B cell (primary cell): ENCODE measurements at regions not wholly inside any gene's neighbourhood (a gene's known extent, or its start where the extent isn't known, plus 50 kb on each side); places are given as distances from the start of the nearest gene placed in this dataset.

Experiments
- ATAC-seq: fragments of 200-7000 bp; cut with Tn5 transposase; one replicate; pipeline ENCODE4 v1.10.0; 2021; ENCODE audit warnings: low read depth, mild to moderate bottlenecking, moderate number of reproducible peaks, moderate library complexity
- CTCF ChIA-PET: fragments of 350-600 bp; sonication (Branson Sonifier 250); formaldehyde crosslinking; loops from one replicate; lab custom pipeline; 2021; ENCODE audit warnings: antibody characterized with exemption, inconsistent platforms; lab: Charles Lee
- POLR2A ChIA-PET: fragments of 350-600 bp; sonication (Branson Sonifier 250); formaldehyde crosslinking; loops from one replicate; lab custom pipeline; 2021; ENCODE audit warnings: antibody characterized with exemption; lab: Charles Lee
- DNase-seq: peaks from one replicate; pipeline ENCODE4 v3.0.0; 2013
- H2AFZ ChIP-seq: 2 replicates; pipeline ENCODE4 v1.6.1; 2012; ENCODE audit warnings: mild to moderate bottlenecking, low read depth, low read length; ENCODE audit not compliant: insufficient read depth, poor library complexity, severe bottlenecking
- H3K27ac ChIP-seq, 2 donors: 1 replicate in 1 of 2; 2 replicates in 1 of 2; pipeline ENCODE4 v1.5.1; 2012 to 2013; ENCODE audit warnings: low read length in 2 of 2, mild to moderate bottlenecking in 2 of 2, moderate library complexity in 1 of 2
- H3K27me3 ChIP-seq, 4 experiments: fragments of 200-600 bp in 1 of 4; sonication (generic) in 1 of 4; replicated peaks in 1 of 4; 1 replicate in 2 of 4; 2 replicates in 2 of 4; pipeline versions ENCODE4 v1.6.1 to v1.7.0; 2013 to 2016; ENCODE audit warnings: low read length in 3 of 4, mild to moderate bottlenecking in 2 of 4, mixed read lengths in 1 of 4, moderate library complexity in 1 of 4; ENCODE audit not compliant: insufficient read depth in 4 of 4, control insufficient read depth in 3 of 4; ENCODE audit errors: control extremely low read depth in 1 of 4
- H3K36me3 ChIP-seq, 2 experiments: replicated peaks in 1 of 2; 1 replicate in 1 of 2; 2 replicates in 1 of 2; pipeline versions ENCODE4 v1.6.1 to v1.7.1; 2013; ENCODE audit warnings: low read length in 1 of 2; ENCODE audit not compliant: insufficient read depth in 2 of 2, control insufficient read depth in 1 of 2; ENCODE audit errors: control extremely low read depth in 1 of 2, extremely low read depth in 1 of 2
- H3K4me1 ChIP-seq, 2 donors: fragments of 200-600 bp in 1 of 2; sonication (generic) in 1 of 2; 1 replicate in 1 of 2; 2 replicates in 1 of 2; pipeline versions ENCODE4 v1.5.1 to v1.6.1; 2013 to 2017; ENCODE audit warnings: low read length in 2 of 2; ENCODE audit not compliant: control insufficient read depth in 2 of 2, insufficient read depth in 2 of 2
- H3K4me2 ChIP-seq: replicated peaks from 2 replicates; pipeline ENCODE3; 2012; ENCODE audit warnings: mild to moderate bottlenecking, low read depth, low read length; ENCODE audit not compliant: poor library complexity, severe bottlenecking
- H3K4me3 ChIP-seq, 5 experiments: fragments of 200-600 bp in 1 of 5; sonication (generic) in 1 of 5; 1 replicate in 3 of 5; 2 replicates in 2 of 5; pipeline versions ENCODE4 v1.5.1 to v1.7.0; 2011 to 2016; ENCODE audit warnings: low read length in 4 of 5, mild to moderate bottlenecking in 4 of 5, low read depth in 2 of 5, control low read depth in 1 of 5, moderate library complexity in 1 of 5; ENCODE audit not compliant: insufficient read depth in 1 of 5; ENCODE audit errors: control extremely low read depth in 1 of 5, extremely low read depth in 1 of 5
- H3K79me2 ChIP-seq: fragments of 200-600 bp; sonication (generic); one replicate; pipeline ENCODE4 v1.6.0; 2016; ENCODE audit warnings: low read length; ENCODE audit not compliant: control insufficient read depth, insufficient read depth
- H3K9ac ChIP-seq: fragments of 200-600 bp; sonication (generic); 2 replicates; pipeline ENCODE4 v1.6.1; 2017; ENCODE audit warnings: mild to moderate bottlenecking, low read length, moderate library complexity
- H3K9me3 ChIP-seq, 3 donors: one replicate each; pipeline versions ENCODE4 v1.6.1 to v1.7.1; 2013; ENCODE audit warnings: low read length in 2 of 3; ENCODE audit not compliant: control insufficient read depth in 2 of 3, insufficient read depth in 1 of 3; ENCODE audit errors: control extremely low read depth in 1 of 3
- H4K20me1 ChIP-seq: 2 replicates; pipeline ENCODE4 v1.6.0; 2012; ENCODE audit warnings: mild to moderate bottlenecking, low read length; ENCODE audit not compliant: insufficient read depth, control insufficient read depth, poor library complexity, severe bottlenecking
- H3K27ac Mint-ChIP-seq: one replicate; pipeline ENCODE4 v1.8.0; 2021; ENCODE audit warnings: mixed read lengths
- H3K27me3 Mint-ChIP-seq: one replicate; pipeline ENCODE4 v1.8.0; 2021; ENCODE audit warnings: mixed read lengths
- H3K4me1 Mint-ChIP-seq: one replicate; pipeline ENCODE4 v1.8.0; 2021; ENCODE audit warnings: mixed read lengths
- H3K4me3 Mint-ChIP-seq: one replicate; pipeline ENCODE4 v1.8.0; 2021; ENCODE audit warnings: mixed read lengths
- H3K9me3 Mint-ChIP-seq: one replicate; pipeline ENCODE4 v1.8.0; 2022; ENCODE audit warnings: mixed read lengths; ENCODE audit not compliant: insufficient read depth
- CTCF ChIP-seq: fragments of 200-600 bp; IDR thresholded peaks from one replicate; pipeline ENCODE4 v1.8.0; 2022; ENCODE audit warnings: antibody characterized with exemption, mild to moderate bottlenecking
- EZH2 ChIP-seq: IDR thresholded peaks from 2 replicates; pipeline ENCODE4 v1.6.1; 2012; ENCODE audit warnings: borderline replicate concordance, low read depth, mild to moderate bottlenecking, moderate library complexity, low read length; ENCODE audit not compliant: insufficient read depth, poor library complexity, severe bottlenecking
- WGBS: methylation state at CpG from one replicate; pipeline ENCODE4 v1.1.5; 2013; ENCODE audit warnings: missing lambda C conversion rate; ENCODE audit not compliant: insufficient coverage; 5-methylcytosine and 5-hydroxymethylcytosine counted together
- intact Hi-C: fragments of 100-400 bp; cut with micrococcal nuclease; formaldehyde crosslinking; loops from one replicate; pipeline ENCODE4 v1.10.0; 2022

- Histone ChIP-seq H4K20me1 (no peaks in the 10 kb centered on the region), H3K9me3 (no peaks in the 10 kb centered on the region), H3K27me3 (no peaks in the 10 kb centered on the region), H3K27ac (no peak overlapping the region), H2AFZ (no peak overlapping the region), H3K4me1 (peaks cover 14 to 20% of the 10 kb centered on the region in 2 donors), H3K9ac (no peak overlapping the region), H3K36me3 (no peaks in the 10 kb centered on the region), H3K4me3 (no peak overlapping the region), H3K4me2 (no peak overlapping the region), H3K79me2 (no peaks in the 10 kb centered on the region)
- Mint-ChIP-seq H3K4me3 (no peak overlapping the region), H3K4me1 (peaks cover 22% of the 10 kb centered on the region), H3K9me3 (peaks cover 2% of the 10 kb centered on the region), H3K27me3 (no peaks in the 10 kb centered on the region), H3K27ac (no peak overlapping the region)
- intact Hi-C loops: loop anchor here (2.0 to 5.0 kb wide), 2 partner anchors 29 to 1783 kb away; no protein-coding TSS in a partner anchor
- ATAC-seq (no peak), DNase-seq (no peak)
- CTCF ChIA-PET: interaction anchor here (0.7 to 7.0 kb wide), 15 partner anchors 11 to 1197 kb away, joined by 3 to 56 read pairs (median 5); a partner anchor contains a TSS
- POLR2A ChIA-PET: interaction anchor here (1.5 kb wide), 1 partner anchor 13 kb away, joined by 3 read pairs; a partner anchor contains a TSS
- TF ChIP-seq EZH2: no peak
- TF ChIP-seq CTCF: no peak
- no CpG with 5 or more reads among the region's 2 CpGs for WGBS
These were observed 87.8 kb upstream of the PRSS16 start for GRCh38 chr6:27159725-27160124.

GRCh38 chr6:27161115-27161514 is 86.4 kb upstream of the PRSS16 start:
- Mint-ChIP-seq H3K4me1 (peaks cover 16% of the 10 kb centered on the region), H3K4me3 (no peak overlapping the region), H3K27ac (no peak overlapping the region), H3K27me3 (no peaks in the 10 kb centered on the region), H3K9me3 (peaks cover 2% of the 10 kb centered on the region)
- H3K9ac ChIP-seq: no peak overlapping the region
- H3K36me3 ChIP-seq: no peaks in the 10 kb centered on the region
- H3K79me2 ChIP-seq: no peaks in the 10 kb centered on the region
- ATAC-seq (no peak), DNase-seq (no peak)
- peaks cover 8 to 15% of the 10 kb centered on the region in 2 donors for H3K4me1 ChIP-seq
- no peak overlapping the region for H3K4me3 ChIP-seq
- no peaks in the 10 kb centered on the region for H4K20me1 ChIP-seq
- no peaks in the 10 kb centered on the region for H3K27me3 ChIP-seq
- H3K4me2 ChIP-seq: no peak overlapping the region
- no peak overlapping the region for H2AFZ ChIP-seq
- 40% methylated on average over 1 of the region's 1 CpG for WGBS
- ChIA-PET POLR2A (interaction anchor here (1.5 kb wide), 1 partner anchor 14 kb away, joined by 3 read pairs; a partner anchor contains a TSS), CTCF (interaction anchor here (0.7 to 7.0 kb wide), 9 partner anchors 10 to 1195 kb away, joined by 3 to 56 read pairs (median 5); no protein-coding TSS in a partner anchor)
- no peak for TF ChIP-seq CTCF
- no peak for TF ChIP-seq EZH2
- H3K9me3 ChIP-seq: no peaks in the 10 kb centered on the region
- intact Hi-C loops: no loop called here
- no peak overlapping the region for H3K27ac ChIP-seq
